ENCODE measurements at regions not wholly inside any gene's neighbourhood (a gene's known extent, or its start where the extent isn't known, plus 50 kb on each side); places are given as distances from the start of the nearest gene placed in this dataset.

- DNase-seq, result no peak
Observed at GRCh38 chr15:35783203-35783602, 237.2 kb upstream of the DPH6 start.

DNA sequence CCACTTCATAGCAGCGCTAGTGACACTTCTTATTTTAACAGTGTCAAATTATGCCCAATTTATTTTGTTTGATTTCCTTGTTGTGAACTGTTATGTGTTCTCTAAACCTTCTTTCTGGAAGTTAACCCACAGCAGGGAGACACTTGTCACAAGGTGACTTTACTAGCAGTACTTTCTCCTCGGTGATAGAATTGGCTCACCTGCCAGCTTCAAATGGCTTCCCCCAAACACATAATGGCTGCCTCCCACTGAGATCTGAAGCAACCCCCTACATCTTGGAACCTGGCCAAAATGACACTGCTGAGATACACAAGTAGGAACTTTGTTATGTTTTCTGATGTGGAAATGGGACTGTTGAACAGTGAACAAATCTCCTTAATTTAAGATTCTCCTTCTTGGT is 238.8 kb upstream of the DPH6 start:
- DNase-seq, result no peak

DNA sequence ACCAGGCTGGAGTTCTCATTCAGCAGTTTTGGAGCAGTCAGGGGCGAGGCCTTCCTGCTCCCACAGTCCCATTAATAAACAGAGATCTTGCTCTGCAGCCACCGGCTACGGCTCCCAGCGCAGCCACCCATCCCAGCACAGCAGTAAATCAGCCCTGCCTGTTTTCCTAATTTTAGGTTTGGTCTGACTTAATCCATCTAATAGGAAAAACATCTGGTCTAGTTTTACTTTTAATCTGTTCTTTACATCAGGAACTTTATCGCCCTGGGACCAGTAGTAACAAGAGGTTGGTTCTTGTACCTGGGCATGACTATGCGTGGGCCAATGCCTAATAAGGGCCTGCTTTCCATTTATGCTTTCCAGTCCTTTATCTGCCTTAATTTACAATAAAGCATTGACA is 264.0 kb upstream of the DPH6 start:
- DNase-seq, result no peak

DNA sequence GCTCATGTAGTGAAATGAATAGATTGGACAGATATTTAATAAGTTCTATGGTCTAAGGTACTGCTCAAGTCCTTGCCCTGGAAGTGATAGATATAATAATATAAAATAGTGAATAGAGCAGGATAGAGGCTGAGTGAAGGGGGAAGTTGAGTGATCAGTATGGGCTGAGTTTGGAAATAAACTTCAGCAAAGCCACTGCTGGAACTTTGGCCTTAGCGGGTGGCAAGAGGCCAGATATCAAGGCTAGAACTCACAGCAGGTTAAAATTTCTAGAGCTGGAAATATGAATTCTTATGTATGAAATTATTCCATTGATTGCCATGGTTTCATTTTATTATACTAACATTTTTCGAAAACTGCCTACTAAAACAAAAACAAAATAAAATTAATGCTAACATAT is 267.6 kb upstream of the DPH6 start:
- DNase-seq, result no peak

DNA sequence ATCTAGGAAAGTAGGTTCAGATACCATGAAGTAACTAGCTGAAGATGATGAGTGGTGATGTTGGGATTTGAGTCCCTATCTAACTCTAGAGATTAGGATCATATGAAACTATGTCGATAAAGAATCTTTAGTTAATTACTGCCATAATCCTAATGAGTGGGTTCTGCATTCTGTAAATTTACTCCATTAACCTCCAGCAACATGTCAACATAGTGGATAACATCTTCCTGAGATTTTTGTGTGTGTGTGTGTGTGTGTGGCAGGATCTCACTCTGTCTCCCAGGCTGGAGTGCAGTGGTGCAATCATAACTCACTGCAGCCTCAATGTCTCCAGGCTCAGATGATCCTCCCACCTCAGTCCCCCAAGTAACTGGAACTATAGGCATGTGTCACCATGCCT is 272.9 kb upstream of the DPH6 start:
- no peak for DNase-seq

DNA sequence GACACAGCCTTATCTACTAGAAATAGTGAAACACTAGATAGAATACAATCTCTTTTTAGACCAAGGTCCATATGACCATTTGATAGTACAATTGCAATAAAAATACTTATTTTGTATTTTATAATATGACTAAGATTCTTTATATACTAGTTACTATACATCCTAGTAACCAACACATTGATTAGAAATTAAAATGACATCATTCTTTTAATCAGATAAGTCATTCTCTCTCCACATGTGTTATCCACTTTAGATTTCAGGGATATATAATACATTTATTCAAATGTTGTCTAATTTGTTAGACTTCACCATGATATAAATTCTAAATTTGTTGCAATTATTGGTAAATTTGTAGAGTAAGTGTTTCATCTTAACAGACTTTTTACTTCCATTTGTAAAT is 276.2 kb upstream of the DPH6 start:
- no peak for DNase-seq

DNA sequence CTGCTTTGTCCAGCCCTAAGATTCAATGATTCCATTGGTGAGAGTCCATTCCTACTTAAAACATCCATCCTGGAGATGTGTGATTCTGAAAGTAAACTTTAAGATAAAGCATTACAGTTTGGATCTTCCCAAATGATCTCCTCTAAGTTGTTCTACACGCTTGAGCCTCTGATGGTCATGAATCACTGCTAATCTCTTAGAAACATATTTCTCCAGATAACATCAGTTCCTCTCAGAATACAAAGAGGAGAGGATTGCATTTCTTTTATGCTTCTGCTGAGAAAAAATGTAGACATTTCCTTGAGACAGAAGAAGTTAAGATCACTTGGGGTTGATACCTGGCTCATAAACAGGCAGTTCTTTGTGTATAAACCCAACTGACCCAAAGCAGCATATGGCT is 281.2 kb upstream of the DPH6 start:
- no peak for DNase-seq

GRCh38 chr15:35827911-35828310 is 281.9 kb upstream of the DPH6 start:
- no peak for DNase-seq

- DNase-seq, result no peak
Observed at GRCh38 chr15:35833581-35833980, 287.6 kb upstream of the DPH6 start.

GRCh38 chr15:35834216-35834830 is 288.4 kb upstream of the DPH6 start:
- DNase-seq, result no peak

DNA sequence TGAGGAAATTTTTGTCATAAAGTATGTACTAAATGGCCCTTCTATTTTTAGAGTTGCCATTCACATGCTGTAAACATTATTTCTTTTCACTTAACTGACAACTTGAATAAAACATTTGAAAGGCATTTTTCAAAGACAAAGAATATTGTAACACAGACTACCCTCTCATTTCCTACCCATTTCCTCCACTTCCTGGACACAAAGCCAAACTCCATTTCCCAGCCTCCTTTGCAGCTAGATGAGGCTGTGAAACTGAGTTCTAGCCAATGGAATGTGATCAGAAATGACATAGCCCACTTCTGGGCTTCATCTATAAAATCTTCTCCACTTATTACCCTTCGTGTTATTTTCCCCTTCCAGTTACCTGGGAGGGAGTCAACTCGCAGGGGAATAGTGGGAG is 288.9 kb upstream of the DPH6 start:
- DNase-seq, result no peak

- no peak for DNase-seq
Observed at GRCh38 chr15:35838424-35839111, 292.6 kb upstream of the DPH6 start.

GRCh38 chr15:35842631-35843030 is 296.7 kb upstream of the DPH6 start:
- DNase-seq, result no peak

DNA sequence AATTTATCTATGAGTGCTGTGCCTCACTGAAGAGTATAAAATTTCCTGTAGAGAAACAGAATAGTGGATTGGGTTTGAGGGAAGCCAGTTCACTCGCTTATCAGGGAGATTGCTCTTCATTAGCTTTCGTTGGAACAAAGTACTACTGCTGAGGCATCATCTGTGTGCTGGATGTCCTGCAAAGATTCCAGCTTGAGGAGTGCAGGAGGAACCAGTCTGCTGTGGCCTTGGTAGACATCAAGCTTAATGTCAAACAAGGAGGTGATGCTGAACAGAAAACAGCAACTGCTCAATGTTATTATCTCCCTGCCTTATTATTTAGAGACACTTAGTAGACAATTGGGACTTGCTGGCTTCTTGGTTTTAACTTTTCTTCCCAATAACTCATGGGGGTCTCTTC is 297.5 kb upstream of the DPH6 start:
- DNase-seq, result no peak

DNA sequence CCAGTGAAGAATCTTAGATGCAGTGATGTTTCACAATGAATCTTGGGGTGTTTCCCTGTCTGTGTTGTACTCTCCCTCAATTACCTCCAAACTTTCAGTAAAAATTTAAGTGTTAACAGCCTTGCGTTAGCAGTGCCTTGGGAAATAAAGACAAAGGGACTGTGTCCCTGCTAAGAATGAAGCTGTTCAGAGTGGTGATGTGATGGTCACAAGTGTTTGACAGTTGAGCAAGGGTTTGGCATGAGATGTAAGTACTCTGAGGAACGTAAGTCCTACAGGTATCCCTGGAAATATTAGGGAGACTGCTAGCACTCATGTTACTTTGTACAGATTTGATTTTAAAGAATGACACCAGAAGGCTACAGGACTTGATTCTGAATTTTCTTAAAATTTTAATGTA is 304.3 kb upstream of the DPH6 start:
- DNase-seq, result no peak

DNA sequence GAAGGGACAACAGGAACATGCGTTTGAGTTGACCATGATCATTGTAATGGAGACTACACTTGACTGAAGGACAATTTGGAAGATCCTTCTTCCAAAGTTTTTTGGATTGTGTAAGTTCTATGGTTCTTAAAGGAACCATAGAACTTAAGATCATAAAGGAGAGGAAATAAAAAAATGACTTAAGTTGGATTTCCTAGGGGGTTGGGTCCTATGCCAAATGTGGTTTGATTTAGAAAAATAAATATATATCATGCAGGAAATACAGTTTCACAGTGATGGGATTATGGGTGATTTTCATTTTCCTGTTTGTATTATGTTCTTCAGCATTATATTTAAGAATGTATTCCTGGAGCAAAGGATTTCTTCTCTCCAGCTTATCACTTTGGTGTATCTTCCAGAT is 305.5 kb upstream of the DPH6 start:
- no peak for DNase-seq

DNA sequence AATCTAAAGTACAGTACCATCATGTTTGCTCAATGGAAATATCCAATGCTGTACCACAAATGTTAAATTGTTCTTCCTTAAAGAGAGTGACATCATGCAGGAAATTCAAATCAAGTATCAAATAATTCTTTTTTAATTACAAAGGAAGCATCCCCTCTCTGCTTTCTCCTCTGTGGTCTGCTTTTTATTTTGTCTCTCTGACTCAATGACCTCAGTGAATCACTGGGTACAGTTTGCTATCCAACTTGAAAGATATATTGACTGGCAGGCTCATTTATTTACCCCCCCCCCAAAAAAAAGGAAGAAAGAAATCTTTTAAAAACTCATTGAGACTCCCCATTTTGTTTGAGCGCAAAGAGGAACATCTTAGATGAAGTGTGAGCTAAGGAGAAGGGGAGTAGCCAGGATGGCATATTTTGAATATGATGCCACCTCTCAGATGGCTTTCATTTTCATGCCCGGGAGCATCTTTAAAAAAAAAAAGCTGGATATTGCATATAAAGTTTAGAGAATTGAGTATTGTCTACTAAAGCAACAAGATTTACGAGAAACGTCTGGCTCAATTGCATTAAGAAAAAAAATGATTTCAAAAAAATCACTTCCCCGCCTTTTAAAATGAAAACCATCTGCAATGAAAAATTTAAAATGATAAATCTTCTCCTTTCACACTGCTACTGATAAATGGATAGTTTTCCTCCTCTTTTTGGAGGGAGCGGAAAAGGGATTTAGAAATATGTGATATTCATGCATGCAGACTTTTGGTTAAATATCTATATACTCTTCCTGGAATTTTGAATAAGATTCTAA is 307.1 kb upstream of the DPH6 start:
- DNase-seq, result no peak

DNA sequence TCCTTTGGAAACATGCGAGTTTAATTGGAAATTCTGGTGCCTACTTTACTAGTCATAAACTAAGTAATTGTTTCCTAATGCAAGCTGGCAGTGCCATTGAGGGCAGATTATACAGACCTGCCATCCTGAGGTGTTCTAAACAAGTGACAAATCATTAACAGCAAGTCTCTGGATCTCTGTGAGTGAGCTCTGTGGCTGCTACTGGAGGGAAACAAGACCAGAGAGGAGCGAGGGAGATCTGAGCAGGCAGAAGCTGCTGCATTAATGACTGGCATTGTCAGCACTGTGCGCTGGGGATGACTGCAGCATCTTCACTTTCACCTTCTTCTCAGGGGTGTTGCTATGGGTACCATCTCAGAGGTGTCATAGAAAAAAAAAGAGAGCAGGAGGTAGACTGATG is 308.4 kb upstream of the DPH6 start:
- DNase-seq, result no peak

DNA sequence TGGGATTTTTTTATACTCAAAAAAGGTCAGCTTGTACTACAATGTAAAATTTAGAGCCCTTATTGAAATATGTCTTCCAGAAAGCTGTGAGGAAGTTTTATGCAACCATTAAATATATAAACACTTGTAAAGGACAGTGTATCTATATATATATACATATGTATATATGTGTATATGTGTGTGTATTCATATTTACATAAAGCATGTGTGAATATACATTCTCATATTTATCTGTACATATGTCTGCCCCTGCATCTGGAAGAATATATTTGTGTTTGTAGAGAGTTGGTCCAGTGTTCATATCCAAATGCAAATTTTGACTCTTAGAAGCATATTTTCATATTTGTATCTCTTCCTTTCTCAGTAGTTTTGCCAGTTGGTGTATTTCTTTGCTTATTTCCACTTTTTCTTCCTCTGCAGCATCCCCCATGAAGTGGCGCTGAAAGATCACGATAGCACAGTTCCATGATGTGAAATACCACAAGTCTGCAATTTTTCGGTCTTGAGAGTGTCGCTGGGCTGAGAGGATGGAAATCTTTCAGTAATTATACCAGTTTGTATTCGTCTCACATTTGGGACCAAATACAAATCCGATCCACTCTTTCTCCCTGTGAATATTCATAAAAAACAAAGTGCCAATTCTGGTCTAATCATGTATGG is 311.7 kb upstream of the DPH6 start:
- no peak for DNase-seq

DNA sequence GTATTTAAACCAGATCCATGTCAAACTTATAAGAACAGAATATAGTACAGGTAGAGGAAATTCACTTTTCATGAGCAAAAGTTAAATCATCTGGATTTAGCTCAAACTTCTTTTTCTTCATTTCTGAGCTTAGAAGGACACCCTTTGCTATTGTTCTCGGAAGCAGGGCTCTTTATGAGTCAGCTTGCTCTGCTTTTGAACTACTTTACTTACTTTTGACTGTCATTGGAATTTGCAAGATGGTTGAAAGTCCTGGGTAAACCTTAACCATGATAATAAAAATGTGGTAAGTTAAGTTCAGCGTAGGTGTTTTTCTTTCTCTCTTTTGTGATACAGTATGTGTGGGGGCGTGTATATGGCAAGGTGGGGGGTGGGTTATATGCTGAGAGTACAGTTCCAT is 312.7 kb upstream of the DPH6 start:
- no peak for DNase-seq

DNA sequence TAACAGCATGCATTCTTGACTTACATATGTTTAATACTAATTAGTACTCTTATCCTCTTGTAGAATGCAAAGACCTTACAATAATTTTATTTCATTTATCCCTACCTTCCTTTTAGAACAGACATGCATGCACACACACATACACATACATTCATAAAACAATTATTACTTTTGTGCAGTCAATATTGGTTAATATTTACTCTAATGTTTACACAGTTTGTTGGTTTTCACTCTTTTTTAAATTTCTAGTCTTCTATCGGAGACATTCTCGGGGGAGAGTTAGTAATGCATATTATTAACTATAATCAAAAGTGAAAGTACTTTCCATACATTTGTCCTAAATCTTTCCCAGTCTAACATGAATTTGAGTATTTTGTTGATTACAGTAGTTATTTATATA is 317.7 kb upstream of the DPH6 start:
- no peak for DNase-seq

DNA sequence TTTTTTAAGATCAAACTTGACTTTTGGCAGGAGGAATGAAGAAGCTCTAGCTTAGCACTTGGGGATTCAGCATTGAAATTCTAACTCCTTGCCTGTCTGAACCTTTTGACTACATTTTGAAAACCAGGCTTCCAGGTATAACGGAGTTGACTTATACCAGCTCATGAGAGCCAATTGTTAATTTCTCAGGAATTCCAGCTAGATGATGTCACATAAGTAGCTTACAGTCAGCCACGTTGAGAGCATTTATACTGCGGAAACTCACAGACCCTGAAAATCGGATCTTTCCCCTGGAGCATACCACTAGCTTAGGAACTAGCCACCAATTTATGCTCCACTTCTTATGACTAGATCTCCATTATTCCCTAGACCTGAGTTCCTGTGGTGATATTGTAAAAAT is 321.4 kb upstream of the DPH6 start:
- DNase-seq, result no peak

DNA sequence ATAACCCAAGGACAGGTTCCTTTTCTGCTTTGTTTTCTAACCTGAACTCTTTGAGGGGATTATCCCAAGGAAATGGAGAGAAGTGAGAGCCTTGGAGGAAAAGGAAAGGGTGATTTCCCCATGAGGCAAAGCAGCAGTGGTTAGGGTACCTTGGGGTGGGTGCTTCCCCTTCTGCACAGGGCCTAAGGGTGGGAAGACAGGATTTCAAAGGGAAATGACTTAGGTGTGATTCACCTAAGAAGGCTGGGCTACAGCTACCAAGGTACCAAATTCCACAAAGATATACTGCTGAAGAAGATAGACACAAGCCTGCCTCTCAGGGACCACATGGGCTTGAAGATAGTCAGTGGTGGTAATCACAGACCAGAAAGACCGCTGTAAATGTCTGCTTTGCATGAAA is 325.3 kb upstream of the DPH6 start:
- no peak for DNase-seq

GRCh38 chr15:35871812-35872211 is 325.8 kb upstream of the DPH6 start:
- DNase-seq, result no peak
